NCI-H748 (cell line): ENCODE measurements at regions not wholly inside any gene's neighbourhood (a gene's known extent, or its start where the extent isn't known, plus 50 kb on each side); places are given as distances from the start of the nearest gene placed in this dataset.
"Not testable (repeated sequence)": the region's sequence is repeated elsewhere in the genome, so short reads cannot be mapped to it uniquely, and the experiment has no call there.

Experiments used
- DNase-seq: peaks from one replicate; lab custom pipeline; 2025; ENCODE audit not compliant: unreplicated experiment; lab: John Stamatoyannopoulos, UW

DNA sequence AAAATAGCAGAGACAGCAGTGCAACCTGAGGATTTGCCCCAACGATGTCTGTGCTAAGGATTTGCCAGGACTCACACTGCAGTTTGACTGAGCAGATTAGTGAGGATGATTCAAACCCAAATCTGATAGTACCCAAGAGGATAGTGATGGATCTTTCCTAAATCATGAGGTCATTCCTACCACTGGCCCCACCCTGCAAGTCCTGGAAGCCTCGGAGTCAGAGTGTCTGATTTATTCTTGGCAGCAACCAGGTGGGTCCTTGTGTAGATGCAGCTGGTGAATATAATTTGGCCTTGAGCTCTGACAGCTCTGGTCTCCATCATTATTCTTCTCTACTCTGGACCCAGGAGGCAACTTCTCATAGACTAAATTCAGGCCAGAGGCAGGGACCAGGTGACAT is 179.3 kb upstream of the RAG2 start:
- no peak for DNase-seq

DNA sequence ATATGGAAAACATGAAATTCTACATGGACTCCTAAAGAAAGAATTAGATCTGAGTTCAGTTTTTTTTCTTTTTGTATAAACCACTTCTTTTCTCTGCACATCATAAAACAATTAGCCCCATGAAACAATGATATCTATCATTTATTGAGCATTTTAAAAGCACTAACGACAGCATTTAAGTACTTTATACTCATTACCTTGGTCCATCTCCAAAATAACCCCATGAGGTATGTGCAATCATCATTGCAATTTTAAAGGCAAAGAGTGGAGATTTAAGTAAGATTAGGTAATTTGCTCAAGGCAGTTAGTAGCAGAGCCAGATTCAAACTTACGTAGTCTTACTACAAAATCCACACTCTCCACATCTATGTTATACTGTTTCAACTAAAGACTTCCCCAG is 177.7 kb upstream of the RAG2 start:
- no peak for DNase-seq

DNA sequence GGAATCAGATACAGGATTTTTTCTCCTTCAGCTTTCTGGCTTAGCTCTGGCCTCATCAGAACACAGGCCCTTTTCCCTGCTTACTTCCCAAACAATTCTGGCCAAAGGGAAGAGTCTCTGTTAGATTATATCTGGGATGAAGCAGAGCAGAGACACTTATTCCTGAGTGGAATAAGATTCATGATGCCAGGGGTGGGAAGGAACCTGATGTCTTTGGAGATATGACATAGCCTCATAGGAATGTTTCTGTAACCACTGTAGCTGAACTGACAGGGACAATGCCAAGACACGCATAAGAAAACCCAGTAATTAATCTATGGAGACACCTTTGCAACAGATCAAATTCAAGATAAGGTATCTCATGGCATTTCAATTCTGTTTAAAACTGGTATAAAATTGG is 177.1 kb upstream of the RAG2 start:
- DNase-seq = no peak

DNA sequence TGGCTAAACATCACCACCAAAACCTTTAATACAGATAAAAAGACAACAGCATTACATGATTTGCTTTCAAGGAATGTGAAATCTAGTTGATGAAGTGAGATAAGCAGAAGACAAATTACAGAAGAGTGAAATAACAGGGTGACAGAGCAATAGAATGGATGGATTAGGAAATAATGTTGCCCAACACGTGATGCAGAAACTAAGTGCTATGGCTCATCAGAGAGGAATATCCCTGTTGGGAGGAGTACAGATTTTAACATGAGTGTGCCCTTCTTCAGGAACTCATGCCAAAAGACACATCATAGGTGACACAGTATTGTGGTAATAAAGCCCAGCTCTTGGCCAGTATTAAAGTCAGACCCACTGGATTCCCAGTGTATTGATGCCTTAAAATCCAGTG is 176.6 kb upstream of the RAG2 start:
- no peak for DNase-seq

DNA sequence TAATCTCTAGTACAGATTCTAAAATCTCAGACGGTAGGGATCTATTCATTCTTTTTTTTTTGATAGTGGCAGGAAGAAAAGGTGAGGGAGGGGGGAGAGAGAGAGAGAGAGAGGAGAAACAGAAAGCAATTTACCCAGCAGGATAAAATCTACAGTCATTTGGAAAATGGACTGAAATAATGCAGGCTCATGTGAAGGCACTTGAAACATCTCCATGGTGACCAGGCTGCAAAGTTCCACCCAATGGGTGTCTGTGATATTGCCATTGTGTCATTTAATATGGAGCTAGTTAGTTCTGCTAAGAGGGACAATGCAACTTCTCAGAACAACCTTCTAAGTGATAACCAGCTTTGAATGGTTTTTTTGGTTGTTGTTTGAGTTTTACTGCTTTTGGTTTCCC is 165.2 kb upstream of the RAG2 start:
- DNase-seq = peak; percentile 23

DNA sequence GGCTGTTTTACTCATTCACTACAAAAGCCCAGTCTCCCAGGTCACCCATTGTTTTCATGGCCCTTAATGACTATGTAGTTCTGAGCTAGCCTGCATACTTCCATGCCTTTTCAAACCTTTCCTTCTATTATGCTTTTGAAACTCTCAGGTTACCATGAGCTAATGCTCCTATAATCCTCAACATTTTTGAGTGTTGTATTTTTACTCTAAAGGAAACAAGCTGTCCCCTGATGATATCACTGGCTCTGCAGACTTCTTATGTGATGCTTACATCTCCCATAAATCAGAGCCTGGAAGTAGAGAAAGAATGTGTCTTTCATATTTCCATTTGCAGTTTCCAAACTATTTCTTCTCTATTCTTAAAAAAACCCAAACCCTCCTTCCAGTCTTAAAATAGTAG is 159.0 kb upstream of the RAG2 start:
- DNase-seq = no peak

DNA sequence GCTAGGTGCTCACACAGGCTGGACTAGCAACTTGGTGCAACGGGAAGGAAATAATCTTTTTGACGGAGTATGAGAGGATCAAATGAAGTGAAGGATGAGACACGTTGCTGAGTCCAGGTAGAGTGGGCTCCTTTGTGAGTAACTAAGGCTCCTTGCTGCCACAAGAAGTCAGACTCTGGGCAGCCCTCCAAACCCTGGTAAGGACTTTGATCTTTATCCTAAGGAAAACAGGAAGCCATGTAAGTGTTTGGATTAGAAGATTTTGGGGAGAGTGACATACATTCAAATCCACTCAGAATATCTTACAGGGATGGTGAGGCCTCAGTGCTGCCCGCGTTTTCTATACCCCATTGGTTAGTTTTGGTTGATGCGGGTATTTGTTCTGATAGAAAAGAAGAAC is 155.9 kb upstream of the RAG2 start:
- no peak for DNase-seq

DNA sequence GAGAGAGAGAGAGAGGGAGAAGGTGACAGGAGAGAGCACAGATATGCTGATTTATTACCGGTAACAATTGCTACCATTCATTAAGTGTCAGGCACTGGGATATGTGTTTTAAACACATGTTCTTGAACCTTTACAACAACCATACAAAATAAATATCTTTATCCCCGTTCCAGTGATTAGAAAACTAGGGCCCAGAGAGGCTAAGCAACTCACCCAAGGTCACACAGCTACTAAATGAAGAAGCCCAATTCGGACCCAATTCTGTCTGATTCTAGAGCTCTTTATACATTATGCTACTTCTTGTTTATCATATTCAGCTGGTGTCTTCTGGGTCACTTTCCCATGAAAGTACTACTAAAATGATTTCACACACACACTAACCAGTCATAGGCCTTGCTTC is 154.0 kb upstream of the RAG2 start:
- DNase-seq = no peak

DNA sequence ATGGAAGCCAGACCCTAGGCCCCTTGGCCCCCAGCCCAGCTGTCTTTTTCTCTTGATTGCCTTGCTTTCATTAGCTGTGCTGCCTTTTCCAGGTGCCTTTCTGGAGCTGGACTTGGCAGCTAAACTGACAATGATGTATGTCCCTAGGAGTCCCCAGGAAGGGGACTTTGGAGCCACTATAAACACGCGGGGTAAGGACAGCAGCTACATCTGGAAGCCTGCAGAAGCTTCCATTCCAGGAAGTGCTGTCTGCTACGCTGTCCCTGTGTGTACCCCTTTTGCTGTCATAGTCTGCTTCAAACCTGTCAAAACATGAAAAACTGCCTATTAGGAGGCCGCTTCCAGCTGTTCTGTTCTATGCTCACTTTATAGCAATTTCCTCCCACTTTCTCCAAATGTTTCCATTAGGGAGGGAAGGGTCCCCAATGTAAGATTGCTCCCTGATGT is 153.3 kb upstream of the RAG2 start:
- DNase-seq = no peak

DNA sequence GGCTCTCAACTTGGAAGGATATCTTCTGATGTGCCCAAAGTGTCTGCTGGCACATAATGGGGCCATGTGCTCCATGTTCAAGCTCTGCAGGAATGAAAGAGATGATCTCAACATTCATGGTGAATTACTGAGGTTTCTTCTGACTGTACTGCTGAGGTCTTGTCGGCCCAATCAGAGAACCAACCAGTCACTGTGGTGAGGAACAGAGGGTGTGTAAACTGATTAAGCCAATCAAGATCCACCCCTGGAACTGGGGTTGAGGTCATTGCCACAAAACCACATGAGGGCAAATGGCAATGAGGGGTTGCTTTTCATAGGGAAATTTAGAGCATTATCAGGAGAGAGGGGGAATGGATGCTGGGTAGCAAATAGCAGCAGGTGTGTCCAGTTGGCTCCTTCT is 152.3 kb upstream of the RAG2 start:
- no peak for DNase-seq

DNA sequence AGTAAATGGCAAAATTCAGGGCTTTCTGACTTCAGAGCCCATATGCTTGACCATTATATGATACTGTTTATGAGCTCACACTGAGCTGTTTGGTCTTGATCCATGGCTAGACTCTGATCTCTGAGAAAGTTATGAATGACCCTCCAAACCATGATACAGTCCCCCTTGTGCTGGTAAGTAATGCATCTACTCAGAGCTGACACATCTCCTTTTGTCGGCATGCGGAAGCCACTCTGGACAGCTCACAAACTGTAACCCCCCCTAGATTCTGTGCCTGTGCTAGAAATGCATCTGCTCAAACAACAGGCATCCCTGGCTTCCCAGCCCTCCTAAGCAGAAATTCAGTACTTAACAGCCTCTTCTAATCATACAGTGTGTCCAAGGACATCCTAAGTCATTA is 150.8 kb upstream of the RAG2 start:
- no peak for DNase-seq

DNA sequence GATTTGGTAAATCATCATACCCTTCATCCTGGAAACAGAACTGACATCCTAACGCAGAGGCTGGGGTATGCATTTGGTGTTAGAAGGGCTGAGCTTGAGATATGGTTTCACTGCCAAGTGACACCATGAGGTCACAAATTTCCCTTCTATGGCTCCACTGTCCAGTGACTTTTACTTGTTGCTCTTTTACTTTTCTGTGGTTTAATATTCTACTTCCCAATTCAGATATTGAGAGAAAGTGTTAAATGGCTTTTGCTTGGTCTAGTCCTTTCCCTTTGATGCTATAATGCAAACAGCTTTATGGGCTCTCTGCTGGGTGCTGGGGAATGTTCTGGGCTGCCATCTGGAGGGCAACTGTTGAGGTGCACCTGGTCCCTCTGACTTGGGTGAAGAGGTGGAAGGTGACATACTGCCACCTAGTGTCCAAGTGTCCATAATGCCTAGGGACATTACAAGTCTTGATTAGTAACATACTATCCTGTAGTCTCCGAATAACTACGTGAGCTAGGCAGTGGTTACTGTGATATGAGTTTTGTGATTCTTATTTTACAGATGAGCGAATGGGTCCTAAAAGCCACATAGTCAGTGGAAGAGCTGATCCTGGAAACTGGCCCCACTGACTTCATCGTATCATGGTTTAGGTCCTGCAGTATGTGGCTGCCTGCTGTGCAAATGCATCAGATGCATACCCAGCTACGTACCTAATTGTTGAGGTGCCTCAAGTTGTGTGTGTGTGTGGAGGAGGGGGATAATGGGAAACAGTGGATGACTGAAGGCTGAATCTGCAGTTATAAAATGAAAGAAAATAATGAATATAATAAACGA is 149.1 kb upstream of the RAG2 start:
- DNase-seq = peak; percentile 83

DNA sequence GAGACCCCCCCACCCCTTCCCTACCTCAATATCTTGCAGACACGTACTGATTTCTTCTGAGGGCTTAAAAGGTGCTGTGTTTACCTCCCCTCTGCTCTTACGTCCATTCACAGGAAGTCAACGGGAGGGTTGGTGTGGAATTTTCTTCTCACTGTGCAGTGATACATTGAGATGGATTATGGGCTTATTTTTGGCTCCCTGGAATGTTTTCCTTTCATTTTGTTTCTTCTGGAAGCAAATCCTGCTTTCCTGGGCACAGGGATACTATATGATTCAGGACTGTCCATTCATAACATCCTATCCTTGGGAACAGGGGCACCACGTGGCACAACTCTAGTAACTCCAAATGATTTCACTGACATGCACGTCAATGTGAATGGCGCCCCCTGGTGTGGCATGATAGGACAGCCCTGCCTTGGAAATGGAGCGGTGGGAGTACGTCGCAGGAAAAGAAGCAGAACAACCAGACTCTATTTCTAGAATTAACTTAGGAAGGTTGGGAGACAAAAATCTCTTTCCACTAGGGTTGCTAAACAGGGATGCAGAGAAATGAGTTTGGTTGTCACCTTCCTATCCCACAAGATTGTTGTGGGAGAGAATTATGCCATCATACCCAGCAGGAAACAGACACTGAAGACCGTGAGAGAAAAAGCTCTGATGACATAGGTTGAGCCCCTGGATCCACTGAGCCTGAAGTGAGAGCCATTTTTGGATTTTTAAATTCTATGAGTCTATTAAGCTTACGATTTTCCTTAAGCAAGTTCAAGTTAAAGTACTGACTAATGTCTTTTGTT is 146.5 kb upstream of the RAG2 start:
- DNase-seq = peak; percentile 56

DNA sequence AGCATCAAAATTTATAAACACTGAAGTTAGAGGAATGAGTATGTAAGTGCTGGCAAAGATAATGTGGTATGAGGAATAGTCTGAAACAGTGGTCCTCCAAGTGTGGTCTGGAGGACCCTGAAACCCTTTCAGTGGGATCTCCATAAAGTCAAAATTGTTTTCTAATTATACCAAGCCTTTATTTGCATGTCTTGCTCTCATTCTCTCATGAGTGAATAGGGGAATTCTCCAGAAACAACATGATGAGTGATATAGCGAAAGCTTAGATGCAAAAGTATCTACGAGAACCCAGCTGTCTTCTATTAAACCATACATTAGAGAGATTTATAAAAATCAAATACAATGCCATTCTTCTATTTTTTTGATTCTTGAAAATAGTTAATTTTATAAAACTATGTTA is 145.0 kb upstream of the RAG2 start:
- no peak for DNase-seq

DNA sequence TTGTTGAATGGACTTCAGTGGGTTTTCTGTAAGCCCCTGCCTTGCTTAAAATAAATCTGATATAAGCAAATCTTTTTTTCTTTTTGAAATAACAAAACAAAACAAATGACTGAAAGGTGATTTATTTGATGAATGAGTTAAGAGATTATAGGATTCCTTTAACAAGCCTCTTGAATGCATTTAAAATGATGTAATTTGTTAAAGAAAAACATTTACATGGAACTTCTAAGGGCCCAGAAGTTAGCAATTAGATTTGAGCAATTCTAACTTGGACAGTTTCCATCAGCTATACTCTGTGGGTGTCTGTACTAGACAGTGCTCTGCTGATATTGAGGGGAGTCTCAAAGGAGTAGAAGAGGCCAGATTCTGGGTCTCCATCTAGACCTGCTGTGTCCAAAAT is 143.5 kb upstream of the RAG2 start:
- DNase-seq = no peak

DNA sequence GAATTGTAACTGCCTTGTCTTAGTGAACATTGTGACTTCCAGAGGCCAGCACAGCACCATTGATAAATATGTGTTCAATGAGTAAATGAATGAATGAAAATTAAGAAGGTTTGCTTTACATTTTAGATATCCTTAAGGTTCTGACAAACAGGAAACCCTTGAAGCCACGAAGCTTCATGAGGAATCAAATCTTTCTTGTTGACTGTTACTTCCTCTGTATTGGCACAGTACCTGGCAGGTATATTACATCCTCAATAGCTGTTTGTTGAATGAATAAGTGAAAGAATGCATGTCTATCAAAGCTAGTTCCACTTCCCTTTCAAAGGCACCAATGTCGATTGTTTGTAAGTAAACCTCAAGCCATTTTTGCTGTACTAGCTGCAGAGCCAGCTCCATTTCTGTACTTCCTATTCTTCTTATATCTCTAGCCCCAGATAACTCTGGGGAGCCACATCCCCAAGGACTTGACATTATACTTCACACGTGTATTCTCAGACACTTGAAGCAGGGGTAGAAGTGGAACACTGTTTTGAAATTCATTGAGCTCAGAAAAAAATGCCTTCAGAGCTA is 140.3 kb upstream of the RAG2 start:
- no peak for DNase-seq

DNA sequence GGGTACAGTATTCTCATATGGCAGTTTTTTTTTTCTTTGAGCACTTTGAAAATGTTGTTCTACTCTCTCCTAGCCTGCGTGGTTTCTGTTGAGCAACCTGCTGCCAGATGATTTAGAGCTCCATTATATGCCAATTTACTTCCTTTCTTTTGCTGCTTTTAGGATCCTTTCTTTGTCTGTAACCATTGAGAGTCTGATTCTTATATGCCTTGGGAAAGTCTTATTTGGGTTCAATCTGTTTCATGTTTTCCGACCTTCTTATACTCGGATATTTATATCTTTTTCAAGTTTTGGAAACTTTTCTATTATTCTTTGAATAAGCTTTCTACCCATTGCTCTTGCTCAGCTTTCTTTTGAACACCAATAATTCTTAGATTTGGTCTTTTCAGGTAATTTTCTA is 138.1 kb upstream of the RAG2 start:
- DNase-seq = no peak

DNA sequence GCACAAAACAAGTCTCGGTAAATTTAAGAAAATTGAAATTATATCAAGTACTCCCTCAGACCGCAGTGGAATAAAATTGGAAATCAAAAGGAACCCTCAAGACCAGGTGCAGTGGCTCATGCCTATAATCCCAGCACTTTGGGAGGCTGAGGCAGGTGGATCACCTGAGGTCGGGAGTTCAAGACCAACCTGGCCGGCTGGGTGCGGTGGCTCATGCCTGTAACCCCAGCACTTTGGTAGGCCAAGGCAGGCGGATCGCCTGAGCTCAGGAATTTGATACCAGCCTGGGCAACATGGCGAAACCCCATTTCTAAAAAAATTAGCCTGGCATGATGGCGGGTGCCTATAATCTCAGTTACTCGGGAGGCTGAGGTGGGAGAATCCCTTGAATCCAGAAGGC is 135.7 kb upstream of the RAG2 start:
- not testable (repeated sequence) for DNase-seq

DNA sequence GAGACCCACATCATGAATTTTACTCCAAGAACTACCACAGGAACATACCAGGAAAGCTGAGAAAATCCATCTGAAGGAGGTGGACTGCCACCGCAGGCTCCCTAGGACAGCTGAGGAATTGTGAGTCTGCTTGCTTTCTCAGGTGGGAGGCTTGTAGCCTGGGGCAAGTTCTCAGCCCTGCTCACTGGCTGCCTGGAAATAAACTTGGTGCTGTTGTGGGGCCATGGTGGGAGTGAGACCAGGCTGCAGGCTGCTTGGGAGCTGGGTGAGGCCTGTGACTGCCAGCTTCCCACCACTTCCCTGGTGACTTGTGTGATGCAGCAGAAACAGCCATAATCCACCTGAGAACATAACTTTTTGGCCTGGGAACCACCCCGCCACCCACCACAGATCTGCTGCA is 132.7 kb upstream of the RAG2 start:
- no peak for DNase-seq

DNA sequence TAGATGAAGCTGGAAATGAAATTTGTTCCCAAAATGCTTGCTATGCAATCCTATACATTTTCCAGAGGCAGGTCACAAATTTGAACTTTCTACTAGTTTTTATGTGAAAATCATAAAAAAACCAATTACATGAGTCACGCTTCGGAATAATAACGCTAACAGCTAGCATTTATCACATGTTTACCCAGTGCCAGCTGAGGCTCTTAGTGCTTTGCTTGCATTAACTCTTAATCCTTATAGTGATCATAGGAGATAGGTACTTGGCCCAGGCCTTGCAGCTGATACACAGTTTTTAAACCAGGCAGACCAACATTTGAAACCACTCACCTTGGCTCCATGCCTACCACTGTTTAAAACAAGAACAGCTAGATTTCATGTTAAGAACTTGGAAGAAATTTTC is 131.8 kb upstream of the RAG2 start:
- peak; percentile 33 for DNase-seq

DNA sequence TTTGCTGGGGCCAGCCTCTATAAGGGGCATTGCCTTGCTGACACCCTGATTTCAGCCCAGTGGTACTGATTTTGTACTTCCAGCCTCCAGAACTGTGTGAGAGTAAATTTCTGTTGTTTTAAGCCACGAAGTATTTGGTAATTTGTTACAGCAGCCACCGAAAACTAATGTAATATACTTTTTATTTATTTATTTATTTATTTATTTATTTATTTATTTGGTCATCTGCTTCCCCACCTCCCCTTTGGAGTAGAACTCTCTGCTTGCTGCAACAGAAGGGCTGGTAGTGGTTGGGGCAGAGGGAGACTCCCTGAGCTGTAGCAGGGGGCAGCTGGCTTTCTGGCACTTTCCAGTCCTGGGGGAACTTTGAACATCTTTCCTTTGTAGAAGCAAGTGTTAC is 128.4 kb upstream of the RAG2 start:
- no peak for DNase-seq

DNA sequence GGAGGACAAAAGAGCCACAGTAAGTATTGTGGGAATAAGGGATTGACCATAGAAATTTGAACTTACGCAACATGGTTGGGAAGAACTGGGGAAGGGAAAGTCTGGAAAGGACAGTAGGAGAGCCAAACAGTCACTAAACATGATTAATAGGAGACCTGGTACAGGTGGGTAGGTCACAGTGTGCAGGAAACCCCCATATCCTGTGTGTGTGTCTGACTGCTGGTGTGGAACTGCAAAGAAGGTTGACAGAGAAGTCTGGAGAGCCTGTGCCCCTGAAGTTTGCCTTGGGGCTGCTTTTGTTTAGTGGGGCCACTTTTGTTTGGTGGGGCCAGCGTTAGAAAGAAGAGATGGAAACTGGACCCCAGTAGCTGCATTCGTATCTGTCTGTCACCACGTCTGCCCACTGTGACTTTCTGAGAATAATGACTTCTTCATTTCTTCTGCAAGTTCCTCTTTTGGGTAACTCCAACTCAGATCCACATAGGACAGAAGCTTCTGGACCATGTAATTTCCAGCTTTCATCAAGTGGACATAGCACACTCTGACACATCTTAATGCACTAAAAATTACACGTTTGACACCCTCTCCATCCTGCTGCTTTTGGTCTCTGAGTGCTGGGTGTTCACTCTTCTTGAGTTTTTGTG is 126.8 kb upstream of the RAG2 start:
- no peak for DNase-seq
